ENCODE measurements at regions not wholly inside any gene's neighbourhood (a gene's known extent, or its start where the extent isn't known, plus 50 kb on each side); places are given as distances from the start of the nearest gene placed in this dataset.
A peak's percentile ranks its signal among the peaks of the same experiment; 100 is the strongest.

- Histone ChIP-seq H3K4me1 (ENCODE audit: low read depth) (no peaks in the 10 kb centered on the region), H3K36me3 (no peaks in the 10 kb centered on the region), H3K27ac (no peak overlapping the region), H3K9me3 (ENCODE audit: low read depth) (no peaks in the 10 kb centered on the region), H3K27me3 (no peaks in the 10 kb centered on the region), H3K4me3 (no peak overlapping the region)
- DNase-seq (ENCODE audit: low read depth in 1 of 2, low spot score in 1 of 2) = no peak
- TF ChIP-seq, protein P1, sequence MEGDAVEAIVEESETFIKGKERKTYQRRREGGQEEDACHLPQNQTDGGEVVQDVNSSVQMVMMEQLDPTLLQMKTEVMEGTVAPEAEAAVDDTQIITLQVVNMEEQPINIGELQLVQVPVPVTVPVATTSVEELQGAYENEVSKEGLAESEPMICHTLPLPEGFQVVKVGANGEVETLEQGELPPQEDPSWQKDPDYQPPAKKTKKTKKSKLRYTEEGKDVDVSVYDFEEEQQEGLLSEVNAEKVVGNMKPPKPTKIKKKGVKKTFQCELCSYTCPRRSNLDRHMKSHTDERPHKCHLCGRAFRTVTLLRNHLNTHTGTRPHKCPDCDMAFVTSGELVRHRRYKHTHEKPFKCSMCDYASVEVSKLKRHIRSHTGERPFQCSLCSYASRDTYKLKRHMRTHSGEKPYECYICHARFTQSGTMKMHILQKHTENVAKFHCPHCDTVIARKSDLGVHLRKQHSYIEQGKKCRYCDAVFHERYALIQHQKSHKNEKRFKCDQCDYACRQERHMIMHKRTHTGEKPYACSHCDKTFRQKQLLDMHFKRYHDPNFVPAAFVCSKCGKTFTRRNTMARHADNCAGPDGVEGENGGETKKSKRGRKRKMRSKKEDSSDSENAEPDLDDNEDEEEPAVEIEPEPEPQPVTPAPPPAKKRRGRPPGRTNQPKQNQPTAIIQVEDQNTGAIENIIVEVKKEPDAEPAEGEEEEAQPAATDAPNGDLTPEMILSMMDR (IDR thresholded peaks at IDR 0.05; ENCODE audit: low read depth, low read length) = no peak
Observed at GRCh38 chr18:75546964-75547363, 119.5 kb upstream of the SMIM21 start.

DNA sequence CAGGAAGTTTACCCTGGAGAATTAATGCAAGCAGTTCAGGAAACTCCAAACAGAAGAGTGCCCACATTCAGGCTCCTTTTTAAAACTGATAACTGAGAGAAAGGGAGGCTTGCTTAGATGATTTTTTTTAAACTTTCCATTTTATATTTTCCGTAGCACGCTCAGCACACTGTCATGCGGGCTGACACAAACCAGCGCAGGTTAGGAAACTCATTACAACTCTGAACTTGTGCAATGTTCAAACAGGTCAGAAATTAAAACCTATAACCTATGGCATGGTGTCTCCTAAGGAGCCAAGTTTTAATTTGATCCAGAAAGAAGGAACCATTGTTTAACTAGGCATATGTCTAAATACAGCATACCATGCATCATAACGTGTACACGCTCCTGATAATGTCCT is 117.7 kb upstream of the SMIM21 start:
- peak in 1 of 2 donors; percentile 11 for DNase-seq (ENCODE audit: low read depth in 1 of 2, low spot score in 1 of 2)
- TF ChIP-seq, protein P1 (IDR thresholded peaks at IDR 0.05; ENCODE audit: low read depth, low read length) = no peak

GRCh38 chr18:75544496-75544895 is 117.0 kb upstream of the SMIM21 start:
- peak in 1 of 2 donors; percentile 52 for DNase-seq (ENCODE audit: low read depth in 1 of 2, low spot score in 1 of 2)
- no peaks in the 10 kb centered on the region for H3K36me3 ChIP-seq
- no peaks in the 10 kb centered on the region for H3K9me3 ChIP-seq (ENCODE audit: low read depth)
- H3K4me1 ChIP-seq (ENCODE audit: low read depth) = no peaks in the 10 kb centered on the region
- no peak overlapping the region for H3K27ac ChIP-seq
- TF ChIP-seq, protein P1 (IDR thresholded peaks at IDR 0.05; ENCODE audit: low read depth, low read length) = no peak
- no peaks in the 10 kb centered on the region for H3K27me3 ChIP-seq
- no peak overlapping the region for H3K4me3 ChIP-seq

More for the DNA sequence above, 117.7 kb upstream of the SMIM21 start:
- H3K9me3 ChIP-seq (ENCODE audit: low read depth) = no peaks in the 10 kb centered on the region
- no peak overlapping the region for H3K4me3 ChIP-seq
- no peaks in the 10 kb centered on the region for H3K4me1 ChIP-seq (ENCODE audit: low read depth)
- H3K27ac ChIP-seq = no peak overlapping the region
- no peaks in the 10 kb centered on the region for H3K27me3 ChIP-seq
- no peaks in the 10 kb centered on the region for H3K36me3 ChIP-seq

- TF ChIP-seq, protein P1 (IDR thresholded peaks at IDR 0.05; ENCODE audit: low read depth, low read length) = no peak
Observed at GRCh38 chr18:75544051-75544481, 116.6 kb upstream of the SMIM21 start.

GRCh38 chr18:75538727-75539126 is 111.2 kb upstream of the SMIM21 start:
- TF ChIP-seq, protein P1 (IDR thresholded peaks at IDR 0.05; ENCODE audit: low read depth, low read length) = no peak
- Histone ChIP-seq H3K4me3 (no peak overlapping the region), H3K4me1 (ENCODE audit: low read depth) (no peaks in the 10 kb centered on the region), H3K27me3 (no peaks in the 10 kb centered on the region), H3K27ac (no peak overlapping the region), H3K9me3 (ENCODE audit: low read depth) (no peaks in the 10 kb centered on the region), H3K36me3 (no peaks in the 10 kb centered on the region)
- peak in 1 of 2 donors; percentile 90 for DNase-seq (ENCODE audit: low read depth in 1 of 2, low spot score in 1 of 2)

More at GRCh38 chr18:75544051-75544481, 116.6 kb upstream of the SMIM21 start:
- Histone ChIP-seq H3K9me3 (ENCODE audit: low read depth) (no peaks in the 10 kb centered on the region), H3K36me3 (no peaks in the 10 kb centered on the region), H3K4me3 (no peak overlapping the region), H3K4me1 (ENCODE audit: low read depth) (no peaks in the 10 kb centered on the region), H3K27ac (no peak overlapping the region), H3K27me3 (no peaks in the 10 kb centered on the region)
- peak in 1 of 2 donors; percentile 33 for DNase-seq (ENCODE audit: low read depth in 1 of 2, low spot score in 1 of 2)

DNA sequence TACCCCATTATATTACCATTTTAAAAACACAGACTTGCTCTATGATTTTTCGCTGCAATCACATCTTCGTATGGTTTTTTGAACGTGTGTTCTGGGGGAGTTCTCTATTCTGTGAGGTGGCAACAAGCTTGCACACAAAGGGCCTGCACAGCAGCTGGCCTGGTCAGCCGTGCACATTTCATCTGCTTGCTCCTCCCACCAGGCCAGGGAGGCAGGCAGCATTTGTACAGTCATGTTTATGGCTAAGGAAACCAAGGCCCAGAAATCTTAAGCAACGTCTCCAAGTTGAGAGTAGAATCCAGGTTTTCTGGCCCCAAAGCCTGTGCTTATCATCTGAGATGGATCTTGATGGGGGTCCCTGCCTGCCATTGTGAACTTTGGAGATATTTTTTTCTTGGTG is 106.4 kb upstream of the SMIM21 start:
- Histone ChIP-seq H3K4me3 (no peak overlapping the region), H3K27ac (no peak overlapping the region), H3K4me1 (ENCODE audit: low read depth) (no peaks in the 10 kb centered on the region), H3K9me3 (ENCODE audit: low read depth) (no peaks in the 10 kb centered on the region), H3K36me3 (no peaks in the 10 kb centered on the region), H3K27me3 (no peaks in the 10 kb centered on the region)
- peak in 1 of 2 donors; percentile 76 for DNase-seq (ENCODE audit: low read depth in 1 of 2, low spot score in 1 of 2)
- TF ChIP-seq, protein P1 (IDR thresholded peaks at IDR 0.05; ENCODE audit: low read depth, low read length) = no peak
